ENCODE measurements at regions not wholly inside any gene's neighbourhood (a gene's known extent, or its start where the extent isn't known, plus 50 kb on each side); places are given as distances from the start of the nearest gene placed in this dataset.

GRCh38 chr14:87725318-87725717 is 267.7 kb downstream of the GALC start:
- no peak for ATAC-seq

GRCh38 chr14:87712396-87713090 is 280.4 kb downstream of the GALC start:
- DNase-seq, result no peak
- no peak for ATAC-seq

More at GRCh38 chr14:87725318-87725717, 267.7 kb downstream of the GALC start:
- DNase-seq, result no peak

DNA sequence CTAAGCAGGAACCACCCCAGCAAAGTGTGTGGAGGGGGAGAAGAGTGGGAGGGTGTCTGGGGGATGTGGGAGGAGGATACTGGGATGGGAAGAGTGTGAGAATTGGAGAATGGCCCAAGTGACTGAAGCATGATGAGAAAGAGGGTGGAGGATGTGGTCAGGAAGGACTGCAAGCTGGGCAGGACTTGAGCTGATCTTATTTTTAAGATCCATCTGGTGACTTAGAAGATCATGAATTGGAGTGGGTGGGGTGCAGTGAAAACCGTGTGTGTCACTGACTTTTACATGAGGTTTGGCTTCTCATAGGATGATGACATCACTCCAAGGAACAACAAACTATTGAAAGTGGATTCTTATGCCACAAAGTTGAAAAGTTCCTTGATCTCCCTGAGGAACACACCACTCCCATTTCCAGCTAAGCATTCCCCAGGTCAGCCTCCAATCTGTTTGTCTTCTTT is 287.5 kb downstream of the GALC start:
- no peak for ATAC-seq

GRCh38 chr14:87698481-87698880 is 294.5 kb downstream of the GALC start:
- DNase-seq, result no peak

More for the DNA sequence above, 287.5 kb downstream of the GALC start:
- no peak for DNase-seq

GRCh38 chr14:87696485-87696884 is 296.5 kb downstream of the GALC start:
- DNase-seq, result no peak
- no peak for ATAC-seq

More at GRCh38 chr14:87698481-87698880, 294.5 kb downstream of the GALC start:
- no peak for ATAC-seq

DNA sequence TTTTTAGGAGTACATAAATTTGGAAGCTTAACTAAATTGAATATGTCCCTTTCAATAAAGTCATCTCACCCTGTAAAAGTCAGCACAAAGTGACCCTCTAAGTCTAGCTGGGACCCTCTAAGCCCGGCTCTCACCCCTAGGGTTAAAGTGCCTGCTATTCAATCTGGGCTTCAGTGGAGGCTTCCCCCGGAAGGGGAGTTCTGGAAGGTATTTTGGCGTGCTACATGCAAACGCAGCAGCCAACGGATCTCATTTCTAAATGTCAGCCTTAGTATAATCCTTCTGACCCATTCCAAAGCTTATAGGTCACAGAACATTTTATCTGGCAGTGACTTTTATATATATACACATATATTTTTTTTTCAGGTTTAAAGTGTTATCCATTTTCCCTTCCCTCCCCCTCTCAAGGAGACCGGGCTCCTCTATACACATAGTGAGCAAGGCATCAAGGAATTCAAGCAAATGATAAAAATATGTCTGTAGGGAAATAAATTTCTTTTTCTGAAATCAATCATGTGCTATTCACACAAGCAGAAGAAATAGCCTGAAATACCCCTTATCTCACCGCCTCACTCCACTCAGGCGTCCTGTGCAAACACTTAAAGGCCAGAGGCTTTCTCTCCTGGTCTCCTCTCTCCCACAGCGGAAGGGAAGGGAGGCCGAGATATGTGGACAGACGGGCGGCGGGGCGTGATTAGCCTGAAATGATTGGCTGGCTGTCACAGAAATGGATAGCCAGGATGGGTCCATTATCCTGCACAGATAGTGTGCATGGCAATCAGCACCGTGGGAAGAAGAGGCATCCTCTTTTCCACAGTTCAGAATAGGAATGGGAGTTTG is 301.7 kb downstream of the GALC start:
- DNase-seq (no peak), ATAC-seq (no peak)

DNA sequence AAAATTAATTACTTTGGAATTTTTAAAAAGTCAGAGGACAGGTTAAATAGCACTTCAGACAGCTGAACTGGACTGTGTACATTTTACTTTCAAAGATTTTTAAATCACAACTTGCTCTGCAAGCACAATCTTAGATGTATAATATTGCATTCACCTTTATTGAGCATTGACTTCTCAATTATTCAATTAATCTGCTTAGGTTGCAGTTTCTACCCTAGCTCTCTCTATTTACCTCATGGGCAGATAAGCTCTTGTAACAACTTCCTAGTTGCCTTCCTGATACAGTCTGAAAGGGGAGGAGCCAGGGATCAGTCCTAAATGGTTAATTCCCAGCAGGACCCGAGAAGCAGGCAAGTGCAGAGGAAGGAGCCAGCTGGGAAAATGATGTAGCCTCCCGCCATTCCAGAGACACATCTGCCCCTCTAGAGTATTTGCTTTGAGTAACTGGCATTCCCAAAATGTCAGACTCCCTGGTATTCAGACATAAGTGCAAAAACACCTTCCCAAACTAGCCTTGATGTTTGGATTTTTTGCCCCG is 302.8 kb downstream of the GALC start:
- ATAC-seq (no peak), DNase-seq (no peak)

DNA sequence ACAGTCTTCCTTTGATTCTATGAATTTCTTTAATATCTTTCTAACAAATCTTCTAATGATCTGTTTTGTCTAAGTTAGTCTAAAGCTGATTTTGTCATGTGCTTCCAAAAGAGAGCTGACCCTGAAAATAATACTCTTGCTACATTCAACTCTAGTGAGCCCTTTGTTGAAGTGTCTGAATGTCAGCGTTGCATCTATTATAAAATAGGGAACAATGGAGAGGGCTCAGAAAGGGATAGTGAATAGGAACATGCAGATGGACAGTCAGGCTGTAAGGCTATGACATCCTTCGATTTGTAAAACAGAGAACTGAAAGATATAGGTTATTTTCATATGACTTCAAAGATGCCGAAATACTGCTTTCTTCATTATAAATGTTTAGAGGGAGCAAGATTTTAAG is 304.5 kb downstream of the GALC start:
- ATAC-seq, result no peak

GRCh38 chr14:87687420-87687819 is 305.6 kb downstream of the GALC start:
- no peak for ATAC-seq

More for the DNA sequence above, 304.5 kb downstream of the GALC start:
- DNase-seq, result no peak

GRCh38 chr14:87686746-87687145 is 306.2 kb downstream of the GALC start:
- no peak for ATAC-seq
- DNase-seq, result no peak

More at GRCh38 chr14:87687420-87687819, 305.6 kb downstream of the GALC start:
- no peak for DNase-seq

DNA sequence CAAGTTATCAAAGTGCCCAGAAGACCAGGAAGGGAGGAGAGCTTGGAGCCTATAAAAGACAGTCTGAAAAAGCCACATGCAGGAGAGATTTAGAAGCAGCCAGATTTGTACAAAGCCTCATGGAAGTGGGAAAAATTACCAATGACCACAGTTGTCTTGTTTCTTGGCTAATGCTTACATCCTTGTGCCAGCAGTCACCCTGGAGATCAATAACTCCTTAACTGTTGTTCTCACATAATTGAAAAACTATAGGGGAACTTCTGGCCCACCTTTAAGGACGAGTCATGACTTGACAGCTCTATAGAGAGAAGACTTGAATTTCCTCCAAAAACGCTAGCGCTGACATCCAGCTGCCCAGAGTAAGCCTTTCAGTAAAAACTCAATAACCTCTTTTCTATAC is 313.1 kb downstream of the GALC start:
- DNase-seq (no peak), ATAC-seq (no peak)

- ATAC-seq, result no peak
Measured at GRCh38 chr14:87678624-87679023, 314.4 kb downstream of the GALC start.

DNA sequence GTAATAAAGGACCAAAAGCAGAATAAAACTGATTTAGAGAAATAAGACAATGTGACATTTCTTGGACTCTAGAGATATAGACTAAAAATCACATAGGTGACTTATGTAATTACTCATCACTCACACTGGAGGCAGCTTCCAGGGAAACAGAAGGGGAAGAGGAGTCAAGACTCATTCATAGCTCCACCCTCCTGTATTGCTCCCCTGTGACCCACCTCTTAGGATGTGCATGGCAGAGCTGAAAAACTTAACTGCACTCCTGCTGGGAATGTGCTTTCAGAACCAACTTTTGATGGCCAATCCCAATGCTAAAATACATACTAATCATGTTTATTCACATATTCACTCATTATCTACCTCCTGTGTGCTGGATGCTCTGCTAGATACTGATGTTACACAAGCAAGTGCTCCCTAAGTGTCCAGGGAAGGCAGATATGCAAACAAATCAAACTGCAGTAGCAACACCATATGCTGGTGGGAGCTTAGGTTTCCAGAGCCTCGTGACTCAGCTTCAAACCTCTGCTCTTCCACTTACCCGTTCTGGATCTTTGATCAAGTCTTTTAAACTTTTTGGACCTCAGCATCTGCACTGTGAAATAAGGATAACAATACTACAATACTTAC is 316.1 kb downstream of the GALC start:
- no peak for DNase-seq
- no peak for ATAC-seq

More at GRCh38 chr14:87678624-87679023, 314.4 kb downstream of the GALC start:
- DNase-seq, result no peak

GRCh38 chr14:87667659-87668058 is 325.3 kb downstream of the GALC start:
- no peak for DNase-seq
- ATAC-seq, result no peak

DNA sequence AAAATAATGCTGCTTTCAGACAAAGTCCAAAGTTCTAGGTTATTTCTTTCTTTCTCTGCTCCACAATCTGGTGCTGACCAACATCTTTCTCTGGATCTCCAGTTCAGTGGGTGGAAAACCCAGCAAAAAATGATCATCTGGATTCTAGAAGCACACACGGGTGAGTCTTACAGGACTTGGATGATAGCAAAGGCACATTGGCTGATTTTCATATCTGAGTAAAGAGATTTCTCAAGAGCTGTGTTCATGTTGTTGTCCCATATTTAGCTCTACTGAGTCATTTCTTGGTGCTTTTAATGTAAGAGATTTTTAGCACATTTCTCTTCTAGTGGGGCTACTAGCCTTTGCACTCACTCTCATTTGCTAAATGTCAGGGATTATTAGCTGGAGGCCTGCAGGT is 336.7 kb downstream of the GALC start:
- DNase-seq, result no peak
- ATAC-seq, result no peak

- no peak for DNase-seq
- ATAC-seq, result no peak
Measured at GRCh38 chr14:87652278-87652677, 340.7 kb downstream of the GALC start.

GRCh38 chr14:87644689-87645088 is 348.3 kb downstream of the GALC start:
- DNase-seq (no peak), ATAC-seq (no peak)

DNA sequence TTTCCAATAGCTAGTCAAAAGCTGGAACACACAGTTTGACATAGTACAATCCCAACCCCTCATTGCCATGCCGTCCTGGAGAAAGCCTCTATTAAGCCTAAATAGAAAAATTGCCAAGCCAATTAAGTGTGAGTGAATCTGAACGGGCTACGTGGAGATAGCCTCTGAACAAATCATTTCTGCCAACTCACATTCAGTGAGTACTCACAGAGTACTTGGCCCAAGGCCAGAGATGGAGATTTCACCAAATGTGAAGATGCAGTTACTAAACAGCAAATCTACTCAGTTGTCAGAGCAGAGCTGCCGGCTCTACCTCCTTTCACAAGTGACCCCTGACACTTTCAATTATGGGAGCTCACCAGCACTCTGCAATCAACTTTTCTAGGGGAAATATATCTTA is 350.0 kb downstream of the GALC start:
- DNase-seq (no peak), ATAC-seq (no peak)

DNA sequence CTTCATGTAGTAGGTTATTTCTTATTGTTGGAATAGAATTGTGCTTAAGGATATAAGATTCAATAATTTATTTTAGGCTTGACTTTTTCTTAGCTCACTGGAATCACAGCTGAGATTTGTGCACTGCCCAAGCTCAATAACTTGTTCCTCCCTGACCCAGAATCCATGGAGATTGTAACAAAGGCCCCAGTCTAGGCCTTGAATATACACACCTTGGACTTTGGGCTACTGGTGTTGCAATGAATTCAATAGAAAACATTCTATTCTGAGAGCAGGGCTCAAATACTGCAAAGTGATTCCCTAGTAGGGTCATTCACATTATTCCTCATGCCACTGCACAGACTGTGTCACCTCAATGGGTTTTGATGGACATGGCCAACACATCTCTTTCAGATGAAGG is 352.4 kb downstream of the GALC start:
- DNase-seq (no peak), ATAC-seq (no peak)

DNA sequence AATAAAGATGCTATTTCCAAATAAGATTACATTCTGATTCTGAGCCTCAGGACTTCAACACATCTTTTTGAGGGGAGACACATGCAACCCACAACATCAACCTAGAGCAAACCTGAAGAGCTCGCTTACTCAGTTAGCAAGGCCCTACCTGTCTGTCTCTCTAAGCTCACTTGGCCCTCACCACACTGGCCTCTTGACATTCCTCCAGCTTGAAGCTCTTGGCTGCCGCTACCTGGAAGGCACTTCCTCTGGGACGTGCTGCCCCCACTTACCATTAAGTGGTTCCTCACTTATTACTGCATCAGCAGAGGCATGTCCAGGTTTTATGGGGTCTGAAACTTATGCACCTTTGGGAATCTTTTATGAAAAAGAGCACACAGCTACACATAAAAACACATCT is 354.8 kb downstream of the GALC start:
- DNase-seq (no peak), ATAC-seq (no peak)

DNA sequence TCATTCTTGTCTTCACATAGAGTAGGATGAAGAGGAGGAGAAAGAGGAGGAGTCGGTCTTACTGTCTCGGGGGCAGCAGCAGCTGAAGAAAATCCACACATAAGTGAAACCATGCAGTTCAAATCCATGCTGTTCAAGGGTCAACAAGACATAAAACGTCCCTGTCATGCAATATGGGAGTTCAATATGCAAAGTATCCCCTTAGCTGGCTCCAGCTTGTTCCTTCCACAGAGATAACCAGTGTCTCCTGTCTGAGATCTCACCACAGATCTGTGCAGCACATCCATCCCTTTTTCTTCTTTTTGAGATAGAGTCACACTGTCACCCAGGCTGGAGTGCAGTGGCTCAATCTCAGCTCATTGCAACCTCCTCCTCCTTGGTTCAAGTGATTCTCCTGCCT is 357.5 kb downstream of the GALC start:
- ATAC-seq, result no peak
- DNase-seq, result no peak

DNA sequence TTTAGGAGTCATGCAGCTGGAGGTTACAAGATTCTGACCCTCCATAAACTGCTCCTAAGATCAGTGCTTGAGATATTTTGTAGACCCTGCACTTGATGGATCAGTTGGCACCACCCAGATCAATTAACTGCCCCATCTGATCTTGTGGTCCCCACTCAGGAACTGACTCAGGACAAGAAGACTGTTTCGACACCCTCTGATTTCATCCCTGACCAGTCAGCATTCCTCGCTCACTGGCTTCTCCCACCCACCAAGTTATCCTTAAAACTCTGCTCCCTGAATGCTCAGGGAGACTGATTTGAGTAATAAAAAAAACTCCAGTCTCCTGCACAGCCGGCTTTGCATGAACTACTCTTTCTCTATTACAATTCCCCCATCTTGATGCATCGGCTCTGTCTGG is 360.2 kb downstream of the GALC start:
- DNase-seq (no peak), ATAC-seq (no peak)

DNA sequence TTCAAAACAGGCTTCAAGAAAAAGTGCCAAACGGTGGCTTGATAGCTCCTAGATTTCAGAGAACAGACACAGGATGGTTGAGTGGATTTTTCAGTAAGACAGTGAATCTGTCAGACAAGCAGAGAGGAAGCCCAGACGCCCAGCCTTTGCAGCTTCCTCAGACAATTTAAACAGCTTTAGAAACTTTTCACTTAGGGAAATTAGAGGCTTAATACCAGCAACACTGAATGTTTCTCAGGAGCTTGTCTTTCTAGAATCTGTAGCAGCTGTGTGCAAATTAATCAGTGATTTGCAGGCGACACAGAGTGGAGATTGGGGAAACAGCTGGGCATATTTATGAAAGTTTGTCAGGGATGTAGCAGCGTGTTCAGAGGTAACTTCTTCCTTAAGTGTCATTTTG is 362.1 kb downstream of the GALC start:
- no peak for ATAC-seq
- no peak for DNase-seq

Measured in stimulated activated naive CD8-positive, alpha-beta T cell treated with anti-CD3 and anti-CD28 coated beads, Interleukin-15, Interleukin-2, amounts not matched to agents 100 U/mL and 50 U/mL, for 24 hours (primary cell).